Right lobe of liver (tissue), 4 donors: ENCODE measurements at regions not wholly inside any gene's neighbourhood (a gene's known extent, or its start where the extent isn't known, plus 50 kb on each side); places are given as distances from the start of the nearest gene placed in this dataset.
"Not testable (repeated sequence)": the region's sequence is repeated elsewhere in the genome, so short reads cannot be mapped to it uniquely, and the experiment has no call there.

Experiments used
- CTCF ChIP-seq, 4 donors: fragments of 200-600 bp in 3 of 4; fragments of 450-650 bp in 1 of 4; IDR thresholded peaks; one replicate each; pipeline versions ENCODE4 v1.5.1 to v1.8.0; 2016 to 2022; ENCODE audit warnings: antibody characterized with exemption in 4 of 4, mild to moderate bottlenecking in 2 of 4
- POLR2A ChIP-seq: fragments of 450-650 bp; IDR thresholded peaks from one replicate; pipeline ENCODE4 v1.6.1; 2017; ENCODE audit warnings: antibody characterized with exemption, mild to moderate bottlenecking
- donor health status: DM: no; HTN: no; CAD: no.
- donor health status: DM: no; HTN: no; CAD: no.
- donor health status: DM: no; HTN: yes; CAD: no.

DNA sequence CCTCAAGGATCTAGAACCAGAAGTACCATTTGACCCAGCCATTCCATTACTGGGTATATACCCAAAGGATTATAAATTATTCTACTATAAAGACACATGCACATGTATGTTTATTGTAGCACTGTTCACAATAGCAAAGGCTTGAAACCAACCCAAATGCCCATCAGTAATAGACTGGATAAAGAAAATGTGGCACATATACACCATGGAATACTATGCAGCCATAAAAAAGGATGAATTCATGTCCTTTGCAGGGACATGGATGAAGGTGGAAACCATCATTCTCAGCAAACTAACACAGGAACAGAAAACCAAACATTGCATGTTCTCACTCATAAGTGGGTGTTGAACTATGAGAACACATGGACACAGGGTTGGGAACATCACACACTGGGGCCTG lies 317.6 kb downstream of the PRELID2 start:
- not testable (repeated sequence) for TF ChIP-seq CTCF (IDR thresholded peaks at IDR 0.05); POLR2A
